NCI-H748 (cell line): ENCODE measurements at regions not wholly inside any gene's neighbourhood (a gene's known extent, or its start where the extent isn't known, plus 50 kb on each side); places are given as distances from the start of the nearest gene placed in this dataset.
A peak's percentile ranks its signal among the peaks of the same experiment; 100 is the strongest.
"Not testable (repeated sequence)": the region's sequence is repeated elsewhere in the genome, so short reads cannot be mapped to it uniquely, and the experiment has no call there.

Experiments used
- DNase-seq: peaks from one replicate; lab custom pipeline; 2025; ENCODE audit not compliant: unreplicated experiment; lab: John Stamatoyannopoulos, UW

DNA sequence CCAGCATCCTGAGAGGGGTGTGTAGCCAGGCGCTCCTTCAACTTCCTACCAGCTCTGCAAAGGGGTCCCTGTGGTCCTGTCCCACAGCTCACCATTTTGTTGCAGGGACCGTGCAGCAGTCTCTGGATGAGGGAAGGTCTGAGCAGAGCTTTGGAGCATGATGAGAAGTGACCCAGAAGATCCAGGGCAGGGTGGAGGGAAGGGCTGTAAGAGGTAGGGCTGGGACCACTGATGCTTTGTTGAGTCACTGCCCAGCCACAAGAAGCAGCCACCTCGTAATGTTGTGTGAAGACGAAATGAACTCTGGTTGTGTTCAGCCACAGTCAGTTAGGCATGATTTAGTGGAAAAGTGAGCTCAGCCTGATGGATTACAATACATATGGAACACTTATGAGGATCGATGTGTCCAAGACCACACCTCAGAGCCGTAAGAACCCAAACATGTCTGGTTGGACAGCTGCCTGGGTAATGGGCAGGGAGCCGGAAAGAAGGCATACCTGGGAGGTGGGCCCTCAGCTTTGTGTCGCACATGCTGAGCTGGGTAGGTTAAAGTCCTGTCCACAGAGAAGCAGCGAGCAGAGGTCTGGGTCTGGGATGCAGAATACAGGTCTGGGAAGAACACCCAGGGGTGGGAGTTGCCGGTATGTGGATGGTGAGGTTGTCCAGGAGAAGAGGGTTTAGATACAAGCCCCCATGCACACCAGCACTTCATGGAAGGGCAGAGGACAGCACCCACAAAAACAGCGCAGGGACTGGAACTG, 250.1 kb downstream of the GADD45G start:
- DNase-seq: no peak

DNA sequence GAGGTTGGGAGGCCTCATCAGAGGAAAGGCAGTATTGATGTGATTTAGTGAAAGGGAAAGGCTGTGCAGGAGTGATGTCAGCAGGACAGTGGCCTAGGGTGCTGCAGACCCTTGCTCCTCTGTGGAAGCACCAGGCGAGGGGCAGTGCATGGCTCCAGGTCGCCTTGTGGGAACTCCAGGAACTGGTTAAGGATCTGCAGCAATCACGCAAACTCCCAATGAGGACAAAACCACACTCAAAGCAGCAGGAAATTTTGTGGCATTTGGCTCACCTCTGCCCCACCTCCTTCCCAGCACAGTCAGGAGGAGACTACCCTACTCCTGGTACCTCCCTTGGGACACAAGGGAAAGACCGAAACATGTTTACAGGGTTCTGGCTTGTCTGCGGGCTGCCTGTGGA, 251.5 kb downstream of the GADD45G start:
- not testable (repeated sequence) for DNase-seq

DNA sequence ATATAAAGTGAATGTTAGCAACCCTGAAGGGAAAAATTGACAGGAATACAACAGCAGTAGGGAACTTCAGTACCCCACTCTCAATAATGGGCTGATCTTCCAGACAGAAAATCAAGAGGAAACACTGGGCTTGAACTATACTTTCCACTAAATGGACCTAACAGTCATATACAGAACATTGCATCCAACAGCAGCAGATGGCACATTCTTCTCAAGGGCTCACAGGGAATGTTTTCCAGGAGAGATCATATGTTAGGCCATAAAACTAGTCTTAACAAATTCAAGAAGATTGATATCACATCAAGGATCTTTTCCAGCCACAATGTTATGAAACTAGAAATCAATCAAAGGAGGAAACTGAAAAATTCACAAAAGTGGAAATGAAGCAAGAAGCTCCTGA, 252.1 kb downstream of the GADD45G start:
- not testable (repeated sequence) for DNase-seq

DNA sequence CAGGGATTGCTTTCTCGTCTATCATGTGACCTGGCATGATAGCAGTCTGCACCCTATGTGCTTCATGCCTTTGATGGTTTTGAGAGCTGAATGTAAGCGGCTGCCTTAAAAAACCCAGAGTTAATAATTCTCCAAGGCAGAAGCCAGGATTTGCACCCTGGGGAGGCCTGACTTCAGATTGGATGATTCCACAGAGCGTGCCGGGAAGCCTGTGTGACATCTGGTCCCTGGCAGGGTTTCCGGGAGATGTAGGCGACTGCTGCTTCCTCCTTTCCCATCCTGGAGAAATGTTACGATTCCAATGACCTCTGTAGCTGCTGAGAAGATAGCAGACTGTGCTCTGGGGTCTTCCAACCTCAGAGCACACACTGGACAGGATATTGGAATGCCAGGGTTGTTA, 255.0 kb downstream of the GADD45G start:
- DNase-seq: not testable (repeated sequence)

DNA sequence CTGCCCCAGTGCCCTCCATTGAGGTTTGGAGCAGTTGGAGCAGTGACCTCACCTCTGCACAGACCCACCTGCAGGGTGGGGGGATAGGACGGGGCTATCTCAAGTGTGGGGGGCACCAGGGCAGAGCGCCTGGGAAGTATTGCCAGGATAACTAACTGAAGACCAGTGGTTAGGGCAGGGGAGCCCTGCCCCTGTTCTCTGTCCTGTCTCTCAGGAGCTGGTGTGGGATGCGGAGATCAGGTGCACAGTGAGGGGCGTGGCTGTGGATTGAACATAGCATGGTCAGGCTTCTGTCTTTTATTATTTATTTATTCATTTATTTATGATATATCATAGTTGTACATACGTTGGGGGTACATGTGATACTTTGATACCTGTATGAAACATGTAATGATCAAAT, 256.6 kb downstream of the GADD45G start:
- not testable (repeated sequence) for DNase-seq

DNA sequence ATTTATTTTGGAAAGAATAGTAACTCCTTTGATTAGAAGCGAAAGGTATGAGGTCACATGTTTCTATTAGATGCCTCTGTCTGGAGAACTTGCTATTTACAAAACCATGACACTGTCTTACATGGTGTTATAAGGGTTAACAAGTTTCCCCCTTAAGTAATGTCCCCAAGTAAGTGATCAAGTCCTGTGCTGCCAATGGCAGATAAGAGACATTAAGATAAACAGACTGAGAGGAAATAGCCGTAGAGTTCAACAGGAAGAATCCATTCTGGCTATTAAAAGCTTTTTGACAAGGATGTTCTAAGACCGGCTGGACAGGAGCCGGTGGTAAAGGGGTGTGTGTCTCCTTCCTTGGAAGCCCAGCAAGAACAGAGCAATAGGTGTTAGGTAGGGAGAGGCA, 257.5 kb downstream of the GADD45G start:
- DNase-seq: no peak

DNA sequence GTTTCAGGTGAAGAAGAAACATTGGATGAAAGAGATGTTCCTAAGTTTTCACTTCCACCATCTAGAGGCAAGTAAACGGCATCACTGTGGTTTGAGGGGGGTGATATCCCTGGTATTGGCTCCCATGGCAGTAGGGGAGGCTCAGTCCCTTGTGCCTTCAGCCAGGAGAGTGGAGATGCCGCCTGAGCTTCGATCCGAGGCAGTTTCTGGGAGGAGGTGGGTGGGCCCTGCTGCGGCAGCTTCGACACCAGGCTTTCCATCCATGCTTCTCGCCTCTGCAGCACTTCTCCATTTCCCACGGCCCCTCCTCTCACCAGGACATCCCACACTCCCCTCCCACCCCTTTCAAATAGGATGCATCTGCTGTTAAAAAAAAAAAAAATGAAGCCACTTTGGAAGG, 258.3 kb downstream of the GADD45G start:
- no peak for DNase-seq

DNA sequence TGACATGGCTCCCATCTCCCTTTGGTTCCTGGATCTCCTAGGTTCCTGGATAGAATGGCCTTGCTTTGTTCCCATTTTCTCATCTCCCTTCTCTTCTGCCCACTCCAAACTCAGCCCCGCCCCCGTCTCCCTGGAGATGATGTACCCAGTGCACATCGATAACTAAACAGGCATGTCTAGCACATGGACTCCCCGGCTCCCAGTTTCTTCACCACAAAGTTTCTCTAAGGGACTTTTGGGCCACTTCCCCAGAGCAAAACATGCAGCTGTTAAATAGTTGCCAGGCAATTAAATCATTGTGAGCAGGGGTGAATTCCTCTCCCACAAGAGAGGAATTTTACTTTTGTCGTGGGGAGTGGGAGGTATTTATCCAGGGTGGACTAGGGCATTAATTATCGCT, 259.0 kb downstream of the GADD45G start:
- DNase-seq: peak; percentile 61

DNA sequence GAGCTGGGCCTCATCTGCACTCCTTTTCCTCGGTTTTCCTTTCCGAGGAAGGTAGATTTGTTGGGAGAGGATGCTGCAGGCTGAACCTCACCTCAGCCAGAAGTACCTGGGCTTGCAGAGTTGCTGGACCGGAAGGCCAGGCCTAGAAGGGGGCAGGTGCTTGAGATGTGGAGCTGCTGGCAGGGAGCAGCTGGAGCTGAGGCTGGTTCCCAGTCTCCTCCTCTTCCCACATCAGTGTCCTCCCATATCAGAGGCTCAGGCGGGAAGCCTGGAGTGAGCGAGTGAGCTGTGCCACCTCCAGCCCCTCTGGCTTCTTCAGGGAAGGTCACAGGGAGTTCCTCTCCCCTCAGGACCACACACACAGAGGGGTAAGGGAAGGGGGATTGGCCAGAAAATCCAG, 259.4 kb downstream of the GADD45G start:
- DNase-seq: peak; percentile 33

DNA sequence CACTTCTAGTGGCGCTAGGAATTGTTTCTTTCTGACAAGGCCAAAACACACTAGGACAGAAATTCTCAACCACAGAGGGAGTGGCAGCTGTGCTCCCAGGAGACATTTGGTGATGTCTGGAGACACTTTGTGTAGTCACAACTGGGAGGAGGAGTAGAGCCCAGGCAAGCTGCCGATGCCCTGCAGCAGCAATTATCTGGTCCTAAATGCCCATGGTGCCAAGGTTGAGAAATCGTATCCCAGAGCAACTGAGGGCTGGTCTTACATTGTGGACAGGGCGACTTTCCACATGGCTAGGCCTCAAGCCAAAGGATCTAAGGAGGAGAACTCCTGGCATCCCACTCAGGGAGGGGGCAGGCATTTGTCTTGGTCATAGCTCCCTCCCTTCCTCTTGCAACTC, 259.9 kb downstream of the GADD45G start:
- DNase-seq: no peak

DNA sequence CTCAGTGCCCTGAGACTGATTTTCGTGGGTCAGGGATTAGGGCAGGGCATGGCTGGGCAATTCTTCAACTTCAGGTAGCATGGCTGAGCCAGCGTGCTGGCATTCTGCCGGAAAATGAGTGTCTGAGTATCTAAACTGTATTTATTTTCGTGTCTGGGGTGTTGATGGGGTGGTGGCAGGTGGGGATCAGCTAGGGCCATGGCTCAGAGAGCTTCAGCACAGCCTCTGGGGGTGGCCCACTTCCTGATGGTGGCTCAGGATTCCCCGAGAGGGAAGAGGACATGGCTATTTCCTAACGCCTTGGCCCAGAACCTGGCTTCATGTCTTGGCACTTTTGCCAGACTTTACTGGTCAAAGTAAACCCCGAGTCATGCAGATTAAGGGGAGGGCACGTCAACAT, 260.5 kb downstream of the GADD45G start:
- no peak for DNase-seq

DNA sequence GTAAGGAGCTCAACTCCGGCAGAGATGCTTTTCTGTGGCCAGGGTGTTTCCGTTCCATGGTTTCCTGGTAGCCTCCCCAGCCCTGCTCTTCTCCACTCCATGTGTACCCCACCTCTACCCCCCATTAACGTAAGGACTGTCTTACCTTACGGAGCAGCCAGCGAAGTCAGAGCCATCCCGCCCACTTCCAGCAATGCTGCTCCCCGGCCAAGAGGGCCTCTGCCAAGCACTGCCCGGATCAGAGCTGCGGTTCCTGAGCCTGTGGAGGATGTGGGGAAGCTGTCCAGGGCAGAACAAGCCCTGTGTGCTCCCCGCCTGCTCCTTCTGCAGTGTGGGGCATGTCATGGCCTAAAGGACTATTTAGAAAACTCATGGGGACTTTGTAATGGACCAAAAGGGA, 261.2 kb downstream of the GADD45G start:
- no peak for DNase-seq

DNA sequence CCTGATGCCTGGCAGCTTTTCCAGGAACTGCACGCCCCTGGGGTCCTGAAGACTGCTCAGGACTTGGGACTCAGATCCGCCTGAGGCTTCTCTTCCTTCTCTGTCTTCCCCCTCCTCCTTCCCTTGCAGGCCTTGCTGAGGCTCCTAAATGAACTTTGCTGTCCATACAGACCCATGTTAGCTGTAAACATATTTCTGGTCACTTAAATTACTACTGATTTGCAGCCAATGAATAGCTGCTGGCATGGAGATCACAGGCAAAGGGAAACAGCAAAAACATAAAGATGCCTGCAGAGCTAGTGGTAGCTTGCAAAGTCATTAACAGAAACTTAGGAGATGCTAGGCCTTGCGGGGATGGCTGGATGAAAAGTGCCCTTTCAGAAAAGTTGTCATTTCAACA, 261.9 kb downstream of the GADD45G start:
- no peak for DNase-seq

DNA sequence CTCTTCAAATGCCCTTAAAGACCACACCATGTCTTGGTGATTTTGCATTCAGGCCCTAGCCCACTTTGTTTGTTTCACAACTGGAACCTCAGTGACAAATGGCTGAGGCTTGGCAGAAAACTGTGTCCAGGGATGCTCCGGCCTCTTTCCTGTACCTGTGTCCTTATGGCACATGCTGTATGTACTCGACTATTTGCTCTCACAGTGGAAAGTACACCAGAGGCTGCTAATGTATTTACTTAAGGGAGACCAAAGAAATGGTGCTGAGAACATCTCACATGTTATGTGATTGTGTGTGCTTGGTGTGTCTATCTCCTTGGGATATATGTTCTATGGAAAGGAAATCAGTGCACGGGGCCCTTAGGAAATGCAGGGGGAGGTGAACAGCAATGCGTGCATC, 263.3 kb downstream of the GADD45G start:
- DNase-seq: no peak

DNA sequence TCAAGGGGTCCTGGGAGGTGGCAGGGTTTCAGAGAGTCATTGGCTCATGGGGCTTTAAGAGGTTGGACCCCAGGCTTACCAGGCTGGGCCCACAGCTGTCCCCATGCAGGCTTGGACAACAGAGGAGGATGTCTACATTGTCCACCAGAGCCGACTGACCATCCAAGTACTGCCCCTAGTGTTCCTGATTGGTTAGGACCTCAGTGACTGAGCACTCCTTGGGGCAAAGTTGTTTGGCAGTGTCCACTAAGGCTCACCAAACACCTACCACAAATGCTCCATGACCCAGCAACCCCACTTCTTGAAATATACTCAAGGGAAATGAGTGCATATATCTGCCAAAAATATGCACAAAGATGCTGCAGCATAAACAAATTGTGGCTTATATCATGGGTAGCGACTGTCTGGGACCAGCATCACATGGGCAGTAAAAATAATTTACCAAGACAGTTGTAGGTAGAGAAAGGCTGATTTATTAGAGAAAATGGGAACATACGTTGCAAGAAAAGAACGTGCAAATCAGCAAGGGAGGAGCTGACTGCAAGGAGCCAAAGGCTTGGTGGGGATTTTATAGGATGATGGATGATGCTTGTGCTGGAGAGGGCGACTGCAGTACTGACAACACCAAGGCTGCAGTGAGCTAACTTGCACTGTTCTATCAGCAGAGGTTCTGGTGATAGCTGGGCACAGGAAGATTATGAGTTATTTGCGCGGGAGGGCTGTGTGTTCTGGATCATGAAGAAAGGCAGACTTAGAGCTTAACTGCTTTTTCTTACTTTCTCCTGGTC, 265.2 kb downstream of the GADD45G start:
- no peak for DNase-seq

DNA sequence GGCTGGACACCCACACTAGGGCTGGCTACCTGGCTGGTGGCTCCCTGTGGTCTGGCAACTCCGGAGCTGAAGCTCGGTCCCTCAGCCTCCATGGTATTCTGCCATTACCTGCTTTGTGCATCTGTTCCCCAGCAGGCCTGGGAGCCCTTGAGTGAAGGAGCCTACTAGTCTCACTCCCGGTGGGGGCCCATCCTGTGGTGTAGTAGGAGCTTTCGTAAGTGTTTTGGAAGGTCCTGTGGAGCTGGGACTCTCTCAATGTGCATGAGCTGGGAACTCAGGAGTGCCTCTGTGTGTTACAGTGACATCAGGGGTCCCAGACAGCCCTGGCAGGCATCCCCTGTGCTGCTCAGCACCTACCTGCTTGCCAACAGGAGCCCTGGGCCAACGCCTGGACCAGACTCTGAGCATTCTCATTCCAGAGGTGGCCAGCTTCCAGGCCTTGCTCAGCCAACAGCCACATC, 267.1 kb downstream of the GADD45G start:
- DNase-seq: no peak

DNA sequence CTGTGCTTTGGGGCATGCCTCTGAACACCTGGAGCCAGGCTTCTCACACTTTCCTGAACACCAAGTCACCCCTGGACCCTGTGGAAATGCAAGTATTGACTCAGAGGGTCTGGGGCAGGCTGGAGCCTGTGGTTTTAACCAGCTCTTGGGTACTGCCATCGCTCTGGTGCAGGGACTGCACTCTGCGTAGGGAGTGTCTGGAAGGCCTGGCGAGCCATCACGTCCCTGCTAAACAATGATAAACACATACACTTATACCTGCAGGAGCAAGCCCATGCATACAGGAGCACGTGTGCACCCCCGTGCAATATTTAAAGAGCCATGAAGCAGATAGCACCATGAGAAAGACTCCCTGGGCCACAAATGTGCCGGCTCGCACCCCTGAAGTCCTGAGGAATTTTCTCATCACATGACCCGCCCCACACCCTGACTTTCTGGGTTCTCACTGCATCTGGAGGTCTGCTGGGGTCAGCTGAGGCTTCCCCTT, 267.7 kb downstream of the GADD45G start:
- no peak for DNase-seq

DNA sequence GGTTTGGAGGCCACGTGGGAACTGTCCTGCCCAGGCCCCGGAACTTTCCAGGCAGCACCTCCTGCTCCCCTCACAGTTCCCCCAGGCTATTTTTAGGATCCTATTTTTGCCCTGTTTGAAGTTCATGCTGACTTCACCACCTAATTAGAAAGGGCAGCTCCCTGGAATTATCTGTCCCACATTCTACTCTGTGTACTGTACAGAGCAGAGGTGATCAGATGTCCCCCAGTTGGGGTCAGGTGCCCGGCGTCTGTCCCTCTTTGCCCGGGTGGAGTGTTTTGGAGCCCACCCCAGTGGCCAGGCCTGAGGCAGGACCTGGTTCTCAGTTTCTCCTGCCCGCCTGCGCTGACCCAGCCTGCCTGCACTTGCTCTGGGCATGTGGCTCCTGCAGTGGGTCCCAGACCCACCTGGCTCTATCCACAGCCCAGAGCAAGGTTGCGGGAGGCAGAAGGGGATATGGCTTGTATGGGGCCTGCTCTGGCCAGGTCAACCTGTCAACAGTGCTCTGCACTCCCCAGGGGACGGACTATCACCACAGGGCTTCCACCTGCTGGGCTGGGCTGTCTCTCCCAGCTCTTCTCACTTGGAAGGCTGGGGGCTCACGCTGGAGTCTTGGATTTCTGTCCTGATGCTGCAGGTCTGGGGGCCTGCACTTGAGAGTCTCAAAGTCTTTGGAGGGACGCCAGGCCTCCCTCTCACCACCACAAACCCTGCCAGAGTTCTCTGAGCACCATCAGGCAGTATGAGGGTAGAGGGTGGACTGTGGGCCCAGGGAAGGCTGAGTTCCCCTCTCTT, 268.3 kb downstream of the GADD45G start:
- no peak for DNase-seq

DNA sequence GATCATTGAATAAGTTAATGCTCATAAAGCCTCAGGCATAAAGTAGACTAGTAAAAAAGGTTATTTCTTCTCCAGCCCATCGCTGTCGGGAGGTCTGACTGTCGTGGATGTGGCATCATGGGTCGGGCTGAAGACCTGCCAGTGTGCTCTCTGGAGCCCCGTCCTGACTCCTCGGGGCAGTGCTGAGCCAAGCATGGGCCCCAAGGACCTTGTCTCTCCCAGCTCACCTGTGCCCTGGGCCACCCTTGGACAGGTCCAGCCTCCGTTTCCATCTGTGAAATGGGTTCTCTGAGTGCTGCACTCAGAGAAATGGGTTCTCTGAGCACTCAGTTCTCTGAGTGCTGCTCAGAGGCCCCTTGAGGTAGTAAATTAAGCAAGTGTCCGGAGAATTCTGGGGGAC, 269.0 kb downstream of the GADD45G start:
- no peak for DNase-seq

DNA sequence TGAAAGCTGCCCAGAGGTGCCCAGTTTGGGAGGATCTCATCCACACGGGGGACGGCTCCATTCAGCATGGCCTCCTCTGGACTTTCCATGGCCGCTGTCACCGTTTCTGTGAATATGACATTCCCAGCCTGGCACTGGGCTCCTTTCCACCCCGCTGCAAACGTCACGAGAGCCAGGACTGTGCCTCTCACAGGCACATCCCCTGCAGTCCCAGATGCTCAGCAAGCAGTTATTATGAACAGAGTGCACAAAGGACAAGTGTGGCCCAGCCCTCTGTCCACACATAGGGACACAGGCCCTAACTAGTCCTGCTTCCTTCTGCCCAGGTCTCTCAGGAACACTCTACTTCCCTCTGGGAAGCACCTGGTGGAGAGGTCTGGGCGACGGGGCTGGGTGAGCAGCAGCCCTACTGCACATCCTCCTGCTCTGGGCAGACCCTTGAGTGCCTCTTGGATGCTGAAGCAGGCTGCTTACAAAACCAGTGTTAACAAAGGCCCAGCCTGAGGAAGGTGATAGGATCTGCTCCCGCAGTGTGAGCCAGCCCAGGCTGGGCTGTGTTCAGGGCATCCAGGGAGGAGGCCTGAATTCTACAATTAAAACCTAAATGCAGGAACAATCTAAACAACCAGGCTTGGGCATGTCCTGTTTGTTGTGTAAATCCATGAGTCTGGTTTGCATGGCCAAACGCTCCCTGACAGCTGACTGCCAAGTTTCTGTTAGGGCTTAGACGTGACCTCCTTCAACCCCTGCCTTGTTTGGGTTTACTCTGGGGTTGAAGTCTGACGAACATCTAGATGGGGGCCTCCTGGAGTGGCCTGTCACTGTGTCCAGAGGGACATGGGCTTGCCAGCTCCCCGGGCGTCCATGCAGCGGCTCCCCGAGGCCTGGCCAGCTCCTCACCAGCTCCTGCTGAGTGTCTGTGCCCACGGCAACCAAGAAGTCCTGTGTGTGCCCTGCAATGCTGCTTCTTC, 269.8 kb downstream of the GADD45G start:
- DNase-seq: peak; percentile 21
